Hepatocyte (in vitro differentiated cells): ENCODE measurements at regions not wholly inside any gene's neighbourhood (a gene's known extent, or its start where the extent isn't known, plus 50 kb on each side); places are given as distances from the start of the nearest gene placed in this dataset.
A peak's percentile ranks its signal among the peaks of the same experiment; 100 is the strongest.

Experiments used
- DNase-seq: peaks from one replicate; pipeline ENCODE4 v3.0.0-alpha.2; 2016; ENCODE audit warnings: low spot score
- H2AFZ ChIP-seq: fragments of 200-600 bp; sonication (generic); 2 replicates; pipeline ENCODE4 v1.6.0; 2016; ENCODE audit warnings: antibody characterized with exemption, mild to moderate bottlenecking
- H3K27ac ChIP-seq: fragments of 200-600 bp; sonication (generic); 2 replicates; pipeline ENCODE4 v1.5.1; 2016; ENCODE audit warnings: mild to moderate bottlenecking
- H3K27me3 ChIP-seq: fragments of 200-600 bp; sonication (generic); 2 replicates; pipeline ENCODE4 v1.6.1; 2016
- H3K36me3 ChIP-seq: fragments of 200-600 bp; sonication (generic); replicated peaks from 2 replicates; pipeline ENCODE4 v1.5.1; 2016; ENCODE audit warnings: low read depth; ENCODE audit not compliant: insufficient read depth
- H3K4me1 ChIP-seq: fragments of 200-600 bp; sonication (generic); 2 replicates; pipeline ENCODE4 v1.5.1; 2016; ENCODE audit warnings: mild to moderate bottlenecking, moderate library complexity; ENCODE audit not compliant: insufficient read depth
- H3K4me2 ChIP-seq: fragments of 200-600 bp; sonication (generic); 2 replicates; pipeline ENCODE4 v1.6.0; 2016
- H3K4me3 ChIP-seq: fragments of 200-600 bp; sonication (generic); 2 replicates; pipeline ENCODE4 v1.5.1; 2016; ENCODE audit warnings: mild to moderate bottlenecking
- H3K79me2 ChIP-seq: fragments of 200-600 bp; sonication (generic); 2 replicates; pipeline ENCODE4 v1.6.0; 2017; ENCODE audit warnings: mild to moderate bottlenecking
- H3K9me2 ChIP-seq: fragments of 200-600 bp; sonication (generic); replicated peaks from 2 replicates; pipeline ENCODE4 v1.6.0; 2017; ENCODE audit warnings: mild to moderate bottlenecking; ENCODE audit not compliant: insufficient read depth
- H3K9me3 ChIP-seq: fragments of 200-600 bp; sonication (generic); 2 replicates; pipeline ENCODE4 v1.5.1; 2016; ENCODE audit warnings: low read depth, mild to moderate bottlenecking
- H4K20me1 ChIP-seq: fragments of 200-600 bp; sonication (generic); 2 replicates; pipeline ENCODE4 v1.6.0; 2016; ENCODE audit warnings: mild to moderate bottlenecking; ENCODE audit not compliant: insufficient read depth, poor library complexity, severe bottlenecking
- CTCF ChIP-seq: fragments of 200-600 bp; sonication (generic); IDR thresholded peaks from 2 replicates; pipeline ENCODE4 v1.5.1; 2016; ENCODE audit warnings: antibody characterized with exemption, mild to moderate bottlenecking; ENCODE audit not compliant: poor library complexity
- EZH2 ChIP-seq: fragments of 200-600 bp; sonication (generic); IDR thresholded peaks from 2 replicates; pipeline ENCODE4 v1.6.1; 2016; ENCODE audit warnings: antibody characterized with exemption, mild to moderate bottlenecking, borderline replicate concordance
- EZH2phosphoT487 ChIP-seq: fragments of 200-600 bp; sonication (generic); IDR thresholded peaks from one replicate; pipeline ENCODE4 v1.6.1; 2018; ENCODE audit warnings: antibody characterized with exemption, mild to moderate bottlenecking, low read depth, moderate library complexity; ENCODE audit not compliant: unreplicated experiment, severe bottlenecking
- WGBS: methylation state at CpG from one replicate; pipeline ENCODE4 v1.1.6; 2016; ENCODE audit warnings: low lambda C conversion rate; ENCODE audit errors: missing lambda C conversion rate; 5-methylcytosine and 5-hydroxymethylcytosine counted together

- H3K4me2 ChIP-seq = peak overlapping the region; percentile 16
- TF ChIP-seq EZH2phosphoT487 = no peak
- TF ChIP-seq CTCF = no peak
- no peak for TF ChIP-seq EZH2
- H4K20me1 ChIP-seq = no peaks in the 10 kb centered on the region
- no peak overlapping the region for H2AFZ ChIP-seq
- no peak for DNase-seq
- no peaks in the 10 kb centered on the region for H3K4me1 ChIP-seq
- H3K9me3 ChIP-seq = no peaks in the 10 kb centered on the region
- no peak overlapping the region for H3K4me3 ChIP-seq
- no peaks in the 10 kb centered on the region for H3K79me2 ChIP-seq
- 76% methylated on average over 10 of the region's 10 CpGs for WGBS
- H3K27ac ChIP-seq = no peak overlapping the region
- no peaks in the 10 kb centered on the region for H3K9me2 ChIP-seq
- H3K36me3 ChIP-seq = no peaks in the 10 kb centered on the region
- no peaks in the 10 kb centered on the region for H3K27me3 ChIP-seq
Observed at GRCh38 chr6:142637624-142638351, 307.2 kb downstream of the HIVEP2 start.

GRCh38 chr6:142642651-142643050 lies 302.3 kb downstream of the HIVEP2 start:
- Histone ChIP-seq H3K27me3 (no peaks in the 10 kb centered on the region), H3K9me3 (no peaks in the 10 kb centered on the region), H3K79me2 (no peaks in the 10 kb centered on the region), H3K4me1 (no peaks in the 10 kb centered on the region), H3K4me2 (no peak overlapping the region), H3K4me3 (no peak overlapping the region), H4K20me1 (no peaks in the 10 kb centered on the region), H3K9me2 (no peaks in the 10 kb centered on the region), H2AFZ (no peak overlapping the region), H3K27ac (no peak overlapping the region), H3K36me3 (no peaks in the 10 kb centered on the region)
- no peak for DNase-seq
- 89% methylated on average over 1 of the region's 1 CpG for WGBS
- TF ChIP-seq EZH2phosphoT487 (no peak), CTCF (no peak), EZH2 (no peak)

- DNase-seq = no peak
- H2AFZ ChIP-seq = no peak overlapping the region
- no peaks in the 10 kb centered on the region for H3K9me2 ChIP-seq
- no peak overlapping the region for H3K27ac ChIP-seq
- no peaks in the 10 kb centered on the region for H4K20me1 ChIP-seq
- no peak overlapping the region for H3K4me3 ChIP-seq
- no peaks in the 10 kb centered on the region for H3K36me3 ChIP-seq
- no peaks in the 10 kb centered on the region for H3K79me2 ChIP-seq
- TF ChIP-seq EZH2 (no peak), CTCF (no peak), EZH2phosphoT487 (no peak)
- H3K4me1 ChIP-seq = peaks cover 5% of the 10 kb centered on the region
- H3K9me3 ChIP-seq = no peaks in the 10 kb centered on the region
- no peak overlapping the region for H3K4me2 ChIP-seq
- H3K27me3 ChIP-seq = no peaks in the 10 kb centered on the region
- 78% methylated on average over 3 of the region's 3 CpGs for whole genome bisulfite sequencing
Observed at GRCh38 chr6:142644866-142645265, 300.1 kb downstream of the HIVEP2 start.
